ENCODE measurements at regions not wholly inside any gene's neighbourhood (a gene's known extent, or its start where the extent isn't known, plus 50 kb on each side); places are given as distances from the start of the nearest gene placed in this dataset.

- no peak for TF ChIP-seq CTCF (conservative IDR thresholded peaks at IDR 0.05 in 1 of 2, IDR thresholded peaks at IDR 0.05 in 1 of 2; ENCODE audit: extremely low read depth in 1 of 2, insufficient read depth in 1 of 2, low read depth in 1 of 2, low read length in 2 of 2)
- no peak for TF ChIP-seq EZH2 (IDR thresholded peaks at IDR 0.05; ENCODE audit: borderline replicate concordance, low read length)
Measured at GRCh38 chr13:105513448-105513847, 1022.0 kb downstream of the EFNB2 start.

All from mammary epithelial cell (primary cell).